GM12878 (cell line): ENCODE measurements at regions not wholly inside any gene's neighbourhood (a gene's known extent, or its start where the extent isn't known, plus 50 kb on each side); places are given as distances from the start of the nearest gene placed in this dataset.

ENCODE experiments used
- ATAC-seq: fragments of 200-7000 bp; cut with Tn5 transposase; 3 replicates; pipeline ENCODE4 v1.9.1; 2020; ENCODE audit warnings: mild to moderate bottlenecking, moderate library complexity
- BruUV-seq: library from RNA; stranded (reverse); fragments of 400-500 nt; replicated peaks from 2 replicates; lab custom pipeline; 2021; lab: Mats Ljungman, UMichigan
- CTCF ChIA-PET: fragments of 300-600 bp; sonication (Branson Sonifier 250); formaldehyde crosslinking; extraction: SDS; loops from one replicate; lab custom pipeline; 2021; ENCODE audit warnings: inconsistent platforms; lab: Yijun Ruan, JAX
- POLR2A ChIA-PET: fragments of 350-600 bp; formaldehyde crosslinking; extraction: SDS; loops from one replicate; lab custom pipeline; 2021; ENCODE audit warnings: inconsistent platforms; lab: Charles Lee
- RAD21 ChIA-PET: fragments of 300-600 bp; sonication (Branson Sonifier 250); formaldehyde crosslinking; loops from one replicate; lab custom pipeline; 2023; ENCODE audit warnings: antibody characterized with exemption; ENCODE audit not compliant: unreplicated experiment; lab: Charles Lee
- SMC1A ChIA-PET: fragments of 300-600 bp; sonication (Branson Sonifier 250); formaldehyde crosslinking; loops from one replicate; lab custom pipeline; 2023; ENCODE audit not compliant: unreplicated experiment, uncharacterized antibody; lab: Charles Lee
- DNase-seq: peaks from one replicate; pipeline ENCODE4 v3.0.0-alpha.2; 2011; ENCODE audit warnings: low read depth, low spot score
- FAIRE-seq: peaks from 3 replicates; lab custom pipeline; 2011; peaks lifted over from hg19 to GRCh38; lab: Jason Lieb, UNC
- H2AFZ ChIP-seq: 2 replicates; pipeline ENCODE4 v1.6.0; 2011; ENCODE audit warnings: low read depth, low read length, control low read depth; ENCODE audit not compliant: control insufficient read depth
- H3K27ac ChIP-seq: 2 replicates; pipeline ENCODE4 v1.5.1; 2011; ENCODE audit warnings: control low read depth; ENCODE audit not compliant: control insufficient read depth, insufficient read depth
- H3K27me3 ChIP-seq, 2 experiments: replicated peaks in 1 of 2; 2 replicates each; pipeline versions ENCODE4 v1.6.0 to v1.6.1; 2011; ENCODE audit warnings: low read length in 1 of 2; ENCODE audit not compliant: control insufficient read depth in 2 of 2, insufficient read depth in 2 of 2
- H3K36me3 ChIP-seq, 2 experiments: 2 replicates each; pipeline ENCODE4 v1.5.1; 2011; ENCODE audit warnings: low read length in 1 of 2; ENCODE audit not compliant: control insufficient read depth in 2 of 2, insufficient read depth in 2 of 2
- H3K4me1 ChIP-seq: 2 replicates; pipeline ENCODE4 v1.6.1; 2011; ENCODE audit warnings: mild to moderate bottlenecking, low read length, moderate library complexity, mixed read lengths; ENCODE audit not compliant: control insufficient read depth, insufficient read depth
- H3K4me2 ChIP-seq: 2 replicates; pipeline ENCODE4 v1.6.0; 2011; ENCODE audit warnings: control low read depth; ENCODE audit not compliant: control insufficient read depth, insufficient read depth
- H3K4me3 ChIP-seq: fragments of 200-600 bp; sonication (generic); 2 replicates; pipeline ENCODE4 v1.5.1; 2016
- H3K79me2 ChIP-seq: 2 replicates; pipeline ENCODE4 v1.6.0; 2011; ENCODE audit warnings: low read length; ENCODE audit not compliant: control insufficient read depth, insufficient read depth
- H3K9ac ChIP-seq: 2 replicates; pipeline ENCODE4 v1.8.0; 2011; ENCODE audit warnings: low read length, control low read depth, mixed read lengths; ENCODE audit not compliant: control insufficient read depth, insufficient read depth
- H3K9me3 ChIP-seq: replicated peaks from 3 replicates; pipeline ENCODE4 v1.5.1; 2011; ENCODE audit warnings: mild to moderate bottlenecking, low read length; ENCODE audit not compliant: control insufficient read depth, insufficient read depth
- H4K20me1 ChIP-seq: 2 replicates; pipeline ENCODE4 v1.6.0; 2011; ENCODE audit not compliant: control insufficient read depth, insufficient read depth
- CEBPZ ChIP-seq: fragments of 150-350 bp; IDR thresholded peaks from 2 replicates; pipeline ENCODE4 v1.6.1; 2016; ENCODE audit warnings: low read depth, low read length
- CREB1 ChIP-seq: IDR thresholded peaks from 2 replicates; pipeline ENCODE4 v1.6.1; 2012; ENCODE audit warnings: low read depth, mild to moderate bottlenecking, inconsistent platforms
- E2F4 ChIP-seq: IDR thresholded peaks from 2 replicates; pipeline ENCODE4 v1.6.1; 2012; ENCODE audit warnings: low read depth, low read length, improper control_type of control experiment
- EED ChIP-seq: sonication (generic); IDR thresholded peaks from 2 replicates; pipeline ENCODE4 v1.6.1; 2016; ENCODE audit warnings: antibody characterized with exemption, low read depth
- ETV6 ChIP-seq, 2 experiments: fragments of 450-650 bp in 1 of 2; IDR thresholded peaks in 1 of 2; conservative IDR thresholded peaks in 1 of 2; 2 replicates each; pipeline ENCODE4 v1.6.1; 2014; ENCODE audit warnings: antibody characterized with exemption in 1 of 2, borderline replicate concordance in 1 of 2, low read depth in 1 of 2, mild to moderate bottlenecking in 1 of 2, moderate library complexity in 1 of 2
- EZH2 ChIP-seq: IDR thresholded peaks from 2 replicates; pipeline ENCODE4 v1.6.1; 2012; ENCODE audit warnings: low read depth, mild to moderate bottlenecking, control low read depth, inconsistent platforms, low read length, borderline replicate concordance; ENCODE audit not compliant: control insufficient read depth
- PRDM15 ChIP-seq: fragments of 450-650 bp; formaldehyde crosslinking; IDR thresholded peaks from 2 replicates; pipeline ENCODE4 v1.4.0; 2020; ENCODE audit warnings: mild to moderate bottlenecking, moderate library complexity
- SMAD5 ChIP-seq: IDR thresholded peaks from 2 replicates; pipeline ENCODE4 v1.6.1; 2016; ENCODE audit warnings: antibody characterized with exemption, low read depth
- SREBF2 ChIP-seq: IDR thresholded peaks from 2 replicates; pipeline ENCODE4 v1.6.1; 2012; ENCODE audit warnings: mild to moderate bottlenecking, low read length
- USF2 ChIP-seq: IDR thresholded peaks from 2 replicates; pipeline ENCODE4 v1.6.1; 2011; ENCODE audit warnings: low read depth, low read length, improper control_type of control experiment, borderline replicate concordance
- WRNIP1 ChIP-seq: IDR thresholded peaks from 2 replicates; pipeline ENCODE4 v1.6.1; 2011; ENCODE audit warnings: low read depth, low read length, improper control_type of control experiment, borderline replicate concordance
- WGBS: methylation state at CpG from one replicate; pipeline ENCODE4 v1.1.6; 2016; ENCODE audit warnings: low lambda C conversion rate; ENCODE audit not compliant: insufficient replicate concordance, insufficient coverage; ENCODE audit errors: missing lambda C conversion rate; 5-methylcytosine and 5-hydroxymethylcytosine counted together
- in situ Hi-C: fragments of 300-500 bp; cut with MboI; formaldehyde crosslinking; loops from 9 replicates; pipeline ENCODE4 v1.14.3; 2018; ENCODE audit warnings: mixed read lengths
- intact Hi-C: fragments of 100-400 bp; cut with micrococcal nuclease; formaldehyde crosslinking; loops from one replicate; pipeline ENCODE4 v1.14.2; 2022; ENCODE audit not compliant: unreplicated experiment
- TF ChIP-seq, protein P1 (sequence below): fragments of 450-650 bp; IDR thresholded peaks from 2 replicates; pipeline ENCODE4 v1.6.1; 2017; ENCODE audit warnings: antibody characterized with exemption, mild to moderate bottlenecking, moderate library complexity

DNA sequence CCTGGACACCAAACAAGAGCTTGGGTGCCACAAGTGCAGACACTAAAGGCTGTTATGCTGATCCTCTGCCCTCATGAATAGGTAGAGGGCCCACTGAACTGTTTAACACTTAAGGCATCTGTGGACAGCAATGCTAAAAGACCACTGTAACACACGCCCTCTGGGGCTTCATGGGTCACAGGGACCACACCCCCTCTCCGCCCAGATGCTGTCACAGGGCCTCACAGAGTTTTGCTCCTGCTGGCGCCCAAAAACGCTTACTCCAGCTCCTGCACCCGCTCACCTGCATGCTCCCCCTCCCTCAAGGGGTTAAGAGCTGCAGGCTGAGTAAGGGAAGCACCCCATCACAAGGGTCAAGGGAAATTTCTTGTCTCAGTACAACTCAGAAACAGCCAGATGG is 141.8 kb upstream of the NUDT4 start:
- ChIA-PET CTCF (no interaction called here), POLR2A (no interaction called here), RAD21 (no interaction called here), SMC1A (interaction anchor here (1.0 to 2.2 kb wide), 2 partner anchors 12 to 16 kb away, joined by 3 to 7 read pairs; no protein-coding TSS in a partner anchor)
- in situ Hi-C loops, result no loop called here
- H3K9me3 ChIP-seq, result peaks cover 2% of the 10 kb centered on the region; the same call in 1 of the 3 replicates
- no peak for FAIRE-seq
- H3K79me2 ChIP-seq, result no peaks in the 10 kb centered on the region
- H3K27ac ChIP-seq, result no peak overlapping the region
- H4K20me1 ChIP-seq, result no peaks in the 10 kb centered on the region
- H3K4me2 ChIP-seq, result no peak overlapping the region
- WGBS, result 62% methylated on average over 5 of the region's 5 CpGs
- no peak overlapping the region for H3K9ac ChIP-seq
- ATAC-seq, result no peak
- no peaks in the 10 kb centered on the region for H3K27me3 ChIP-seq
- DNase-seq, result no peak
- BruUV-seq, result no TSS peak
- H3K4me1 ChIP-seq, result no peaks in the 10 kb centered on the region
- H2AFZ ChIP-seq, result no peak overlapping the region; the same call in 1 of the 2 replicates
- H3K36me3 ChIP-seq, result no peaks in the 10 kb centered on the region
- H3K4me3 ChIP-seq, result no peak overlapping the region
- intact Hi-C loops, result no loop called here
- no peak for TF ChIP-seq E2F4
- no peak for TF ChIP-seq ETV6 (conservative IDR thresholded peaks at IDR 0.05 in 1 of 2, IDR thresholded peaks at IDR 0.05 in 1 of 2; ENCODE audit: borderline replicate concordance in 1 of 2, low read depth in 1 of 2)
- TF ChIP-seq SMAD5, result no peak
- TF ChIP-seq, protein P1, sequence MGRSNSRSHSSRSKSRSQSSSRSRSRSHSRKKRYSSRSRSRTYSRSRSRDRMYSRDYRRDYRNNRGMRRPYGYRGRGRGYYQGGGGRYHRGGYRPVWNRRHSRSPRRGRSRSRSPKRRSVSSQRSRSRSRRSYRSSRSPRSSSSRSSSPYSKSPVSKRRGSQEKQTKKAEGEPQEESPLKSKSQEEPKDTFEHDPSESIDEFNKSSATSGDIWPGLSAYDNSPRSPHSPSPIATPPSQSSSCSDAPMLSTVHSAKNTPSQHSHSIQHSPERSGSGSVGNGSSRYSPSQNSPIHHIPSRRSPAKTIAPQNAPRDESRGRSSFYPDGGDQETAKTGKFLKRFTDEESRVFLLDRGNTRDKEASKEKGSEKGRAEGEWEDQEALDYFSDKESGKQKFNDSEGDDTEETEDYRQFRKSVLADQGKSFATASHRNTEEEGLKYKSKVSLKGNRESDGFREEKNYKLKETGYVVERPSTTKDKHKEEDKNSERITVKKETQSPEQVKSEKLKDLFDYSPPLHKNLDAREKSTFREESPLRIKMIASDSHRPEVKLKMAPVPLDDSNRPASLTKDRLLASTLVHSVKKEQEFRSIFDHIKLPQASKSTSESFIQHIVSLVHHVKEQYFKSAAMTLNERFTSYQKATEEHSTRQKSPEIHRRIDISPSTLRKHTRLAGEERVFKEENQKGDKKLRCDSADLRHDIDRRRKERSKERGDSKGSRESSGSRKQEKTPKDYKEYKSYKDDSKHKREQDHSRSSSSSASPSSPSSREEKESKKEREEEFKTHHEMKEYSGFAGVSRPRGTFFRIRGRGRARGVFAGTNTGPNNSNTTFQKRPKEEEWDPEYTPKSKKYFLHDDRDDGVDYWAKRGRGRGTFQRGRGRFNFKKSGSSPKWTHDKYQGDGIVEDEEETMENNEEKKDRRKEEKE, result no peak
- TF ChIP-seq EZH2, result no peak
- TF ChIP-seq CEBPZ, result no peak
- no peak for TF ChIP-seq SREBF2
- TF ChIP-seq WRNIP1, result no peak
- no peak for TF ChIP-seq CREB1
- no peak for TF ChIP-seq USF2
- no peak for TF ChIP-seq EED
- TF ChIP-seq PRDM15, result no peak
